Loucy (cell line): ENCODE measurements at regions not wholly inside any gene's neighbourhood (a gene's known extent, or its start where the extent isn't known, plus 50 kb on each side); places are given as distances from the start of the nearest gene placed in this dataset.

Source experiments
- EZH2phosphoT487 ChIP-seq: fragments of 200-600 bp; IDR thresholded peaks from 2 replicates; pipeline ENCODE4 v1.6.1; 2018; ENCODE audit warnings: antibody characterized with exemption, mild to moderate bottlenecking, moderate library complexity, borderline replicate concordance
- TF ChIP-seq, protein P1 (sequence below): fragments of 200-600 bp; sonication (generic); conservative IDR thresholded peaks from 2 replicates; pipeline ENCODE4 v1.5.1; 2014; ENCODE audit warnings: mild to moderate bottlenecking, antibody characterized with exemption, low read length

DNA sequence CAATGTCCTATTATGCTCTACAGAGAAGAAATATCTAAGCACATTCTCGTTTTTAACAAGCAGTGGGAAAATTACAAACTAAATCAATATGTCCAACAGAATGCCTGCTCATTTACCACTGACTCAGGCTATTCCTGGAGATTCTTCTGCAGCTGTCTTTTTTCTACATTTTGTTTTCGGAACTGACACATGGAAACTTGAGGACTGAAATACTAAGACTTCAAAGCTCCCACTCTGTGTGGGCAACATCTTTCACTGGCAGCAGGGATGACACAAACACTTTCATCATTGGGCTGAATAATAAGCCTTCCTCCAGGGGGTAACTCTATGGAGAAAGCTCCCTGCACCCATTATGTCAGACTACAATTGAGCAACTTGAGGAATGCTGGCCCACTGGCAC, 175.5 kb upstream of the NCAM2 start:
- TF ChIP-seq, protein P1, sequence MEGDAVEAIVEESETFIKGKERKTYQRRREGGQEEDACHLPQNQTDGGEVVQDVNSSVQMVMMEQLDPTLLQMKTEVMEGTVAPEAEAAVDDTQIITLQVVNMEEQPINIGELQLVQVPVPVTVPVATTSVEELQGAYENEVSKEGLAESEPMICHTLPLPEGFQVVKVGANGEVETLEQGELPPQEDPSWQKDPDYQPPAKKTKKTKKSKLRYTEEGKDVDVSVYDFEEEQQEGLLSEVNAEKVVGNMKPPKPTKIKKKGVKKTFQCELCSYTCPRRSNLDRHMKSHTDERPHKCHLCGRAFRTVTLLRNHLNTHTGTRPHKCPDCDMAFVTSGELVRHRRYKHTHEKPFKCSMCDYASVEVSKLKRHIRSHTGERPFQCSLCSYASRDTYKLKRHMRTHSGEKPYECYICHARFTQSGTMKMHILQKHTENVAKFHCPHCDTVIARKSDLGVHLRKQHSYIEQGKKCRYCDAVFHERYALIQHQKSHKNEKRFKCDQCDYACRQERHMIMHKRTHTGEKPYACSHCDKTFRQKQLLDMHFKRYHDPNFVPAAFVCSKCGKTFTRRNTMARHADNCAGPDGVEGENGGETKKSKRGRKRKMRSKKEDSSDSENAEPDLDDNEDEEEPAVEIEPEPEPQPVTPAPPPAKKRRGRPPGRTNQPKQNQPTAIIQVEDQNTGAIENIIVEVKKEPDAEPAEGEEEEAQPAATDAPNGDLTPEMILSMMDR = no peak
- no peak for TF ChIP-seq EZH2phosphoT487
